Stimulated activated CD4-positive, alpha-beta T cell treated with anti-CD3 and anti-CD28 coated beads, Interleukin-4, amount 100 ng/mL, for 4 hours (primary cell): ENCODE measurements at regions not wholly inside any gene's neighbourhood (a gene's known extent, or its start where the extent isn't known, plus 50 kb on each side); places are given as distances from the start of the nearest gene placed in this dataset.
A peak's percentile ranks its signal among the peaks of the same experiment; 100 is the strongest.

Experiments used
- DNase-seq, 2 experiments: peaks; one replicate each; pipeline ENCODE4 v3.0.0-alpha.2; 2020

DNA sequence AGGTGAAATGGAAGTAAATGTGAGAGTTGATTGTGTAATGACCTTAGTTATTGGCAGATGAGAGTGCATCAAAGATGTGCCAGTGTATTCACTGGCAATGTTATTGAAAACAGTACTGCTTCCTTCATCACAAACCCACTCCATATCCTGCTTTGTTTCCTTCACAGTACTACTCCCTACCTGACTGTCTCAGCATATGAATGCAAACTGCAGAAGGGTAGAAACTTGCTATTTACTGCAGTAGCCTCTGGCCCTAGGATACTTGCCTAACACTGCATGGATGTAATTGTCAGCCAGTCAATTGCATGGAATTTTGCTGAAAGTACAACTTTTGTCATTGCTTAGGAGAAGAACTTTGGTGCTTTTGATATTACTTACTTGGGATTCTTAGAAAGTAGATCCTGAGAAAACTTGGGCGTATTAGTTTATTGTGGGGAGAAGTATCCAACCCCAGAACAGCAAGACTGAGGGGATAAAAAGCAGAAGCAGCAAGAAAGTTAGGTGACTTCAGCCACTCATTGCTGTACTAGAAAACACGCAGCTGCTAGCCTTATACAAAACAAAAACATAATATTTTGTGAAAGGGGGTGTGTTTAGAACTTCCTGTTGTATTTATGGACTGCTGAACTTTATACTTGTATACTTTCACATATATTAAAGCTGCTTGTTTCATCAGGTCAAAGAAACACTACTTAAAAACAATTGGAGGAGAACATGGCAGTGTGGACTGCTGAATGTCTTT, 219.0 kb downstream of the CCNG2 start:
- no peak for DNase-seq

DNA sequence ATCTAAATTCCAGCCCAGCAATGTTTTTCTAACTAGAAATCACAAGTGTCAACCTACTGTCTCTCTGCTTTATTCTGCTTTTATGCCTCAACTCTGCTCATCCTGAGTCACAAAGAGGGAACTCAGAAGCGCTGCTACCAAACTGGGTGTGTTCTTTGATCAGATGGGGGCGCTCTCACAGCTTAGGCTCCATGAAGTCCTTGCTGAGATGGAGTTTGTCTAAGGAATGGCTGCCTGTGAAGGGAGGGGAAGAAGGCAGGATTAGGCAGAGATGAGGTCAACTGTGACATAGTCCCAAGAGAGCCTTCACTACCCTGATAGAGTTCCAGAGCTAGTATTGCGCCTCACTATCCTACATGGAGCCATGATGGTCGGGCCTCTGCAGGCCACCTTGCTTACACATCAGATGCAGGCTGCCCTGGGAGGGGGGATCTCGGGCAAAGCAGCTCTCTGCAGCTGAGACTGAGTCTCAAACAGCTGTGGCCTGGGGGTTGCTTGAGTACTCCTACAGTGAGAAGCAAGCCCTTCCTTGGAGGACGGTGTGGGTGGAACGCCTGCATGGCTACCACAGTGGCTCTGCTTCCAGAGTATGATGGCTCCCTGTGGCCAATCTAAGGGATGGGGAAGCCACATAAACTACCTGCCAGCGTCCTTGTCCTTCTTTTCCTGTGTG, 219.9 kb downstream of the CCNG2 start:
- DNase-seq: no peak

DNA sequence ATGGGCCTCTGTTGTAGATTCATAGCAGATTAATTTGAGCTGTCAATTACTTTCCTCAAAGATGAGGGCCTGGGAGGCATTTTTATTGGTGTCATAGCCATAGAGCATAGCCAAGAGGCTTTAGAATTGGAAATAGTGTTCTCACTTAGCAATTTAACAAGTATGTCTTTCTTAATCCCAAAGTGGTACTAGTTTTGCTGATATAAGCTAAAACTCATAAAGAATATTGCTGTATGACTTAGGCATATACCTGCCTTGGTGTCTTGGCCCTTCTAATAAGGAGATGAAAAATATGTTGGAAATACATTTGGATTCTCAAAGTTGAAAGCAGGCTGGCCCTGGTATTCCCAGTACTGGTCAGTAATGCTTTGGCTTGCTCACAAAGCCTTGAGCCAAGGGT, 221.5 kb upstream of the CXCL13 start:
- DNase-seq: no peak

DNA sequence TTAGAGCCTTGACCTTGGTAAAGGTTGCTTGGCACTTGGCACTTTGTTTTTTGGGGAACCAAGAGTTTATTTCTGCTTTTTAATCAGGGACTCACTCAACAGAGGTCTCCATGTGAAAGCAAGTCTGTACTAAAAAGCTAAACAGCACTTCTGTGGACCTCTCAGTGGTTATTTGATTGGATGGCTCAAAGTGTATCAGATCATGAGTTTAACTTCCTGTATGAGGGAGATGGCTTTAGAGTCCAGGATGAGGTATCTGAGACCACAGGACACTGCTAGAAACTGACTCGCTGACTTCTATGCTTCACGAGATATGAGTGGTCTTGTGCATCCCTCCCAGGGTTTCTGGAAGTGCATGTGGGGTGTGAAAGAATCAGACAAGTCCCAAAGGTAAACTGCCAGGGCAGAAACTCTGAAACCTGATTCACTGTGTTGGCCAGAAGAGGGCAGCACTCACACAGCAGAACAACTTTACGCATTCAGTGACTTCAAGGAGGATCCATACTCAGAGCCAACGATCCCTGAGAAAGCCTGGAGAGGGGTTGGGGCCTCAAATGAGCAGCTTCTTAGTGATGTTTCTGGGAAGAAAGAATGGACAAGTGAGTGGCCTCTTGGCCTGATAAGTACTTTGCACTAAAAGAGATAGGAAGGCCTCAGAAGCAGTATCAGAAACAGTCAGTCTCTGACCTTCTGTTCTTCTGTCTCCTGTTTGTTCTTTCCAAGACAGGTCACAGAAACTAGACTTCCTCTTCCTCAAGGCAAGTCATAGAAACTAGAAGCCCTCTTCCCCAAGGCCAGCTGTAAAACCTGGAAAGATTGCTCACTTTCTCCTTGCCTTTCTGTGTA, 220.3 kb upstream of the CXCL13 start:
- peak; percentile 31 to 37 for DNase-seq

DNA sequence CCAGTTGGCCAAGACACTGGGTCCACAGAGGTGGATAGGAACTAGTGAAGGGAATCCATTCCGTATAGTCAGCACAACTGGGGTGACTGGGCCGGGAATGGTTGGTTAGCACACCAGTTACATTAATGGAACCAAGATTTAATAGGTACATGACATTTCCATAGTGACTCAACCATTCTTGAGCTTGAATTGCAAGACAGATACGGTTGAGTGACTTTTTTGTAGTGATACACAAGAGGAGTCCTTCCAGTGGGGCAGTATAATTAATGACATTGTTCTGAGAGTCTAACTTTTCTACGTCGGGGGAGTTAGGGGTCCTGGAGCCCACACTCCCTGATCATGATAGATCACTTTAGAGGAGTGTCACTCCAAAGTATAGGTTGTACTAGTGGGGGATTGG, 211.6 kb upstream of the CXCL13 start:
- DNase-seq: no peak

DNA sequence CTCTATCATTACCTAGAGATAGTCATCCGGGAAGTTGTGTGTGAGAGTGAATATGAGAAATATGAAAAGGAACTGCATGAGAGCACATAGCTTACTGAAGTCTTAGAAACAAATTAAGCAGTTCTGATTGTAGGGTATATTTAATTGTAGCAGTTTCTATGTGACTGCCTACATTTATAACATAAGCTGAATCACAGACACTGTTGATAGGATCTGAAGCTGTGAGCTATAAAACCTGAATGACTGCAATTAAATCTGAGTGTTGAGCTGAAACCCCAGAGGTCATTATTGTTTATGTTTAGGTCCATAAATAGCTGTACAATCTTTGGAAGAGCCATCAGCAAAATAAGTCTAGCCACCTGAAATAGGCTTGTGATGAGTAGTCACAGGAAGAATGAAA, 210.1 kb upstream of the CXCL13 start:
- DNase-seq: no peak

DNA sequence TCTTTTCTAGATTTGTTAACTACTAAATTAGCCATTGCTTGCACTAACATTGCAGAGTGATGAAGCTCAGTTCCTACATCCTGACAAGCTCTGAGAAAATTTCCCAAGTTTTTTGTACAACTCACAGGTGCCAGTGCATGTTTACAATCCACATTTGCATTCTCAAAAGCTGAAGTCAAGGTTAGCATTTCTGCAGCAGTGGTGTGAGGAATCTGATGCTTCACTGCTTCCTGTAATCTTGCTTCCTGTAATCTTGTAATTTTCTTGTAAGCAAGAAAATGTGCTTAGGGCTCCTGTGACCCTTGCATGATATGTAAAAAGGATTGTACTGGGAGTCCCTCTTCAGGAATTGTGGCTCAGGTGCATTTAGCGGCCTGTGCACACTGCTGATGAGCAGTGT, 207.4 kb upstream of the CXCL13 start:
- DNase-seq: no peak

DNA sequence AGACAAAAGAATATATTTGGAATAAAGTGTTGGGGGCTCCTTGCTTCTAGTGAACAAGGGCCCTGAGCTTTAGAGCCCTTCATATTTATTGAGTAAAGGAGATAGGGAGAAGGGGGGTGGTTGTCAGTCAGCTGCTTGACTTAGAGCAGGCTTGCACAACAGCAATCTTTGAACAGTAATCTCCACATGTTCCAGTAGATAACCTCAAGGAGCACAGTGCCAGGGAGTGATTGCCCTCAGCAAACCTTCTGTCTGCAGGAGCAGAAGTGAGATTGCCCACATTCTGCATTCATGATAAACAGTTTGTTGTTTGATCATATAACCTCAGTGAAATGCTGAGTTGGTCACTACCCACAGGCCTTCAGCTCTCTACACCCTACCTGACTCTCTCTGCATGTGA, 205.8 kb upstream of the CXCL13 start:
- no peak for DNase-seq

DNA sequence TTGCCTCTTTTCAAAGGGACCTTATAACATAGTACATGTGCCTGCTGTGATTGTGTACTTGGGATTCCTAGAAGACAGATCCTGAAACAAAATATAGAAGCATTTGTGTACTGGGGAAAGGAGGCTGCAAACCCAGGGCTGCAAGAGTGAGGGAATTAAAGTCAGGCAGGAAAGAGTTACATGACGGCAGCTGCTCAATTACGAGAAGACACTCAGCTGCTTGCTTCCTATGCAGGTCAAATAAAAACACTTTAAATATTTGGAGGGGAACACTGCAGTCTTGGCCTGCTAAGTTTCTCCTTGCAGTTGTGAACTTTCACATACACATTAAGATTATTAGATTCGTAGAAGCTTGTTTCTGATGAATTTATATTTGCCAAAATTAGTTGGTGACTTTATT, 191.9 kb upstream of the CXCL13 start:
- no peak for DNase-seq

DNA sequence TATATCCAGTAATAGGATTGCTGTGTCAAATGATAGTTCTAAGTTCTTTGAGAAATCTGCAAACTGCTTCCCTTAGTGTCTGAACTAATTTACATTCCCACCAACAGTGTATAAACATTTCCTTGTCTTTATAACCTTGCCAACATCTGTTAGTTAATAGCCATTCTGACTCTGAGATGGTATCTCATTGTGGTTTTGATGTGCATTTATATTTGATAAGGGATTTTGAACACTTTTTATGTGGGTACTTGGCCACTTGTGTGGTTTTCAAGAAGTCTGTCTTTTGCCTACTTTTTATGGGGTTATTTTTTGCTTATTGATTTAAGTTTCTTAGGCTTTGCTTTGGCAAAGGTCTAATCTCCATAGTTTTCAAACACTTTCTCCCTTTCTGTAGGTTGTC, 189.9 kb upstream of the CXCL13 start:
- no peak for DNase-seq

DNA sequence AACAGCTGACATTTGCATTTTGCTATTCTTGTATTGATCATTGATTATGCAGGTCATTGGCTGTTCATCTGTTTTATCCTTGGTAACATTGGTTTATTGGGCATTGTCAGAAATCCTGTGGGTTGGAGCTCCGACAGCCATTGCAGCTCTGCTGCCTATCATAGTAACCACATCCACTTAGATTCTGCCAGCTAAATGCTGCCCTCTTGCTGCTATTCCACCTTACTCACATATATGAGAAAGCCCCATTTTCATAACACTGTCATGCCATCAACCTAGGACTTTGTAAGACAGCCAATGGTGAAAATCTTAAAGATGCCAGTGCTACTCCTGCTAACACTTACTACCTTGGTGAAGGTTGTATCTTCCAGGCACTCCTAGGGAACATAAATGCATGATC, 187.3 kb upstream of the CXCL13 start:
- no peak for DNase-seq

DNA sequence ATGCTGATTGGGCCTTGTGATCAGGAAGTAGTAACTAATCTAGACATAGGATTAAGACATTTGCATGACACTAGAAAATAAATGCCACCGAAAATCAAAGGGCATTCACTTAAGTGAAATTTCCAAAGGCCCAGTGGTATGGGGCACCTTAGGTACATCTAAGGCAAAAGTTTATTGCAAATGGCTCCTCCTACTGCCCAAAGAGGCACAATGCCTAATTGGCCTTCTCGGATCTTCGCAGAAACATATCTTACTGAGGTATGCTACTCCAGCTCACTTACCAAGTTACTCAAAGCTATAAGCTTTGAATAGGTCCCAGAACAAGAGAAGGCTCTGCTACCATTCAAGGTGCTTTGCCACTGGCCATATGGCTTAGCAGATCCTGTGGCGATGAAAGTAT, 174.8 kb upstream of the CXCL13 start:
- DNase-seq: no peak

DNA sequence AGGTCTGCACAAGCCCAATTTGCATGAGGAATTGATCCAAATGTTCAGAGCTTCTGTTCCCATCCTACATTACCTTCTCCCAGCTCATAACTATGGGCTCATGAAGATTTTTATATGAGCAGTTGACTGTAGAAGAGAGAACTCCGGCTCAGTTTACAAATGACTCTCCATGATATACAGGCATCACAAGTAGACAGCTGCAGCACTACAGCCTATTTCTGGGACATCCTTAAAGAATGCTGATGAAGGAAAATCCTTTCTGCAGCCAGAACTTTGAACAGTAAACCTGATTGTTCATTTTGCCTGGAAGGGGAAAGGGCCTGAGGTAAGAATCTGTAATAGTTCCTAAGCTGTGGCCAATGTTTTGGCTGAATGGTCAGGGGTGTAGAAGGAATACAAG, 174.1 kb upstream of the CXCL13 start:
- DNase-seq: no peak

DNA sequence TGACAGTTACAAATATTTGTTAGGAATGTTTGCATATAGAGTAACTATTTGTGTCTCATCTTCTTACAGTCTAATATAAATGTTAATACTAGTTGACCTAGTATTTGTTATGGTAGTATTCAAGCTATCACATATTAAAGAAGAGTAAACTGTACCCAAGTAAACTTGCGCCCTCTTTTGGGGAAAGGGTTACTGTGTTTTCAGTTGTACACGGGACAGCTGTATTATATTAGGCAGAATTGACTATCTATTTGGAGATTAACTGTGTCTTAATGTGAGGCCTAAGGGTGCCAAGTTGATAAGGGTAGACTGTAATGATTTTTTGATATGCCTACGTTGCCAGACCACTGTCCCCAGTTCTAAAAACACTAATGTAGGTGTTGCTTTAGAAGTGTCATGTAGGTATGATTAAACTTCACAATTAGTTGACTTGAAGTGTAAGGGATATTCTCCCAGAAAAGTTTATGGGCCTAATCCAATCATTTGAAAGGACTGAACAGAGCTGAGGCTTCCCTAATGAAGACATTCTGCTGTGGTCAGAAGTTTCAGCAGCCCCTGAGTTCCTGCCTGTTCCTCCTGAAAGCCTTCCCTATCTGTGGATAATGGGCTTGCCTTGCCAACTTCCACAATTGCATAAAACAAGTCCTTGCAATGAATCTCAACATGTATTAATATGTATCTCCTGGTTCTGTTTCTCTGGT, 172.8 kb upstream of the CXCL13 start:
- DNase-seq: no peak

DNA sequence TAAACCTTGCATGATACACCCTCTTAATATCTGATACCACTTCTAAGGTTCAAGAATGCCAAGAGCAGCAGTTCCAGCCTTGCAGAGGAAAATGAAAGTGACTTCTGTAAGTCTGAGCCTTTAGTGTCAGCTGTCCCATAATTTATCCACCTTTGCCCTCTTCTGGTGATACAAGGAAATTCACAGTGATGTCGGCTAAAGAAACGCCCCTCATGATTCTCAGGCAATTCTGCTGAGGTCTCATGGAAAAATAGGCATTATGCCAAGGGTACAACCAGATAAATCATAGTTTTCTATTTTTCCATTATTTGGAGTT, 172.2 kb upstream of the CXCL13 start:
- DNase-seq: no peak

DNA sequence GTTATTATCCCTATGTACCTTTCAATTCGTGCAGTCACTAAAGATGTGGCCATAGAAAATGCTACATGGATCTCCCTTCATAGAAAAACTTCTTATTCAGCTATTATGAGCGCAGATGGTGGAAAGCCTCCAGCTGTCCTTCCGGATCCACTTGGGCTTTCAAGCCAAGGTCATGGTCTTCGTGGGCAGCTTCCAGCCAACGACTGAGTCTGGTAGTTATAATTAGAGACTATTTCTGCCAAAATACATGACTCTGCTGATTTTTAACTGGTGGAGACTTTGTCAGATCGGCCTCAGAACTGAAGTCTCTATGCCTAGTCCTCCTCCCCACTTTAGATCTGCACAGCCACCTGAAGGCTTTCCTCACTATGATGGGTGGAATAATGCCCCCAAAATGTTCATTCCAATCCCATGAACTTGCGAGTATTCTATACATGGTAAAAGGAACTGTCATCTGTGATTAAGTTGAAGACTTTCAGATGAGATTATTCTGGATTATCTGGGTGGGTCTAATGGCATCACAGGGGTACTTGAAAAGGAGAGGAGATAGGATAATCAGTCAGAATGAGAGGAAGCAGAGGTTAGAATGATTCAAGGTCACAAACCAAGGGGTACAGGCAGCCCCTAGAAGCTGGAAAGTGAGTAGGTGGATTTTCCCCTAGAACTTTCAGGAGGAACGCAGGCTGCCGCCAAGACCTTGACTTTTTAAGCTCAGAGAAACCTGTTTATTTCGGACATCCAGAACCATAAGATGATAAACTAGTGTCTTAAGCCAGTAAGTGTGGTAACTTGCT, 171.1 kb upstream of the CXCL13 start:
- DNase-seq: no peak

DNA sequence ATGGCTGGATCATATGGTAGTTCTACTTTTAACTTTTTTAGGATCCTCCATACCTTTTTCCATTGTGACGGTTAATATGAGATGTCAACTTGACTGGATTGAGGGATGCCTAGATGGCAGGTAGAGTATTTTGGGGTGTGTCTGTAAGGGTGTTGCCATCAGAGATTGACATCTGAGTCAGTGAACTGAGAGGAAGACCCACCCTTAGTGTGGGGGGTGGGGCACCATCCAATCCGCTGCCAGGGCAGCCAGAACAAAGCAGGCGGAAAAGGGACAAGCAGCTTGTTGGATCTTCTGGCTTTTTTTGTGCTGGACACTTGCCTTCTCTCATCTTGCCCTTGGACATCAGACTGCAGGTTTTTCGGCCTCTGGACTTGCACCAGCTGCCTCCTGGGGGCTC, 168.5 kb upstream of the CXCL13 start:
- no peak for DNase-seq

DNA sequence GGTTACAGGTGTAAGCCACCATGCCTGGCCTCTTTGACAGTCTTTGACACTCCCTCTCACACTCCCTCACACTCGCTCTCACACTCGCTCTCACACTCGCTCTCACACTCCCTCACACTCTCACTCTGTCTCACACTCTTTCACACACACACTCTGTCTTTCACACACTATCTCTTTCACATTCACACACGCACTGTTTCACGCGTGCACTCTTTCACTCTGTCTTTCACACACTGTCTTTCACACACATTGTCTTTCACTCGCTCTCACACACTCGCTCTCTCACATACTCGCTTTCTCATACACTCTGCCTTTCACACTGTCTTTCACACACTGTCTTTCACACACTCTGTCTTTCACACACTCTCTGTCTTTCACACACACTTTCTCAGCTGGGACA, 167.1 kb upstream of the CXCL13 start:
- DNase-seq: no peak

DNA sequence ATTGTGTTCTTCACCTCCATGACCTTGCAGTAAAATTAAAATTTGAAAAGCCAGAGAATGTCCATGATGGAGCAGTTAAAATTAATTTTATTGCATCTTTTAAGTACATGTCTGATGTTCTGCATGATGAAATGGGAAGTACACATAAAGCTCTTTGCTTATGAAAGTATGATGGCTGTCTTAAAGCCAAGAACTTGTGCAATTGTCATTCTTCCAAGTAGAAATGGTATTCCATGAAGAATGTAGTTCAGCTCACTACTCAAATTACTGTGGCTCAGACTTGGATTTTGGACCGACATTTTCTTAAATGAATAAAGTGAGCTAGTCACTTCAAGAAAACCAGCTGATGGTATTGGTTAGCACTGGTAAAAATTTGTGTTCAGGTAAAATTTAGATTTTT, 161.7 kb upstream of the CXCL13 start:
- no peak for DNase-seq

DNA sequence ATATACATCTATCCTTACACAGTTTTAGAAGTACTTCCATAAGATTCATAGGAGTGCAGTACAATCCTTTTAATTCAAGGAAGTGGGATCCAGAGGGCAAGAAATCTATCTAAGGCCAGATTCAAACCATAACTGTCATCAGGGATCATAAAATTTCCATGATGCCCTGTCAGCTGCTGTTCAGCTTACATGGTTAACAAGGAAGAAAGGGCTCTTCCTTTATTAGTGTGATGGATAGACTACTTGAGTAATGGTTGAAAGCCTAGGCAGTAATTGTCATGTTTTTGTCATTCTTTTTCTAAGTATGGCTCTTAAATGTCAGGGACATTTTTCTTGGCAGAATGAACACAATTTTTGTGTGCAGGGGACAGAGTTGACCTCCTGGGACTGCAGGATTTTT, 159.8 kb upstream of the CXCL13 start:
- DNase-seq: no peak

DNA sequence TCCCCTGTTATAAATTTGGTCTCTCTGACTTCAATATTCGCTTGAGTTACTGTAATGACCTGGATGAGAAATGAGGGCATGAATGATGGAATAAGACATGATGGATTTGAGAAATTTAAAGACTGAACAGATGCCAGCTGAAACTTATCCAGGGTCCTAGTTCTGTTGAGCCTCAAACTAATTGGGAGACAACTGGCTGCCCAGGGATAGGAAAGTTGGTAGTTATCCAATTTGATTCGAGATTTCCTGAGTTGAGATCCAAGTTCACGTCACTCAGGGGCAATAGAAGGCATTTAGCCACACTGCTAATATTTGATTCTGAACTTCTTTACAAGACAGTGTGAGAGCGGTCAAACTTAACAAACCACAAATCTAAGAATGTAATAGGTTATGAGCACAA, 159.0 kb upstream of the CXCL13 start:
- no peak for DNase-seq

DNA sequence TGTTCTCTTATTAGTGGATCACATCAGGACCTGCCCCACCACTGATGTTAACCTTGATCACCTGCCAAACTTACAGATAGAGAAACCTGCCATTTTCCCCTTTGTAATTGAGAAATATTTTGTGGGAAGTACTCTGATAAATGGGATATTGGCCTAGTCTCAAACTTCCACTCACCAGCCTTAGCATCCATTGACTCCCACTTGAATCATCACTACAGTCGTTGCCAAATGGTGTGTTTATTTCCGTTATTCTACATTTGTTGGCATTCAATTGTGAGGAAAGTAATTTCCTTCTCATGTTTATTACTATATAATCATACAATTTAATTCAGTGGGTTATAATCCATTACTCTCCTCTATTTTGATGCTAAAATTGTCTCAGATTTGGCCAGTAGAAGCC, 156.4 kb upstream of the CXCL13 start:
- DNase-seq: no peak

DNA sequence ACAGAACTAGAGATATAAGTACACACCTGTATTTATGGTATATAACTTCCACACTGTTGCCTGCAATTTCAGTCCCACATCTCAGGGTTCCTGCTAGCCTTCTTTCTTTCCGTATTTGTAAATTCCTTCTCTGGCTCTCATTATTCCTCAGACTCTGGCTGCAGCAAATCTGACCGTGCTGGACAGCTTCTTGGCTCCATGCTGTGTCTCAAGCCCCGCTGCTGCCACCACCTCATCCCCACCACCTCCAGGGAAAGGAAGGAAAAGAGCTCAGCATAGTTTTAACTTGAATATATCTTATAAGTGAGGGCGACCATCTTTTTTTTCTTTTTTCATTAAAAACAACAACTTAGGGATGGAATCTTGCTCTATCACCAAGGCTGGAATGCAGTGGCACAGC, 155.6 kb upstream of the CXCL13 start:
- no peak for DNase-seq
